Smooth muscle cell (in vitro differentiated cells): ENCODE measurements at regions not wholly inside any gene's neighbourhood (a gene's known extent, or its start where the extent isn't known, plus 50 kb on each side); places are given as distances from the start of the nearest gene placed in this dataset.

Experiments used
- DNase-seq: peaks from one replicate; lab custom pipeline; 2025; ENCODE audit not compliant: unreplicated experiment; lab: John Stamatoyannopoulos, UW
- H2AFZ ChIP-seq: fragments of 200-600 bp; sonication (generic); 2 replicates; pipeline ENCODE4 v1.6.0; 2016; ENCODE audit warnings: antibody characterized with exemption, low read depth, mild to moderate bottlenecking
- H3F3A ChIP-seq: fragments of 200-600 bp; sonication (generic); 2 replicates; pipeline ENCODE4 v1.6.0; 2017; ENCODE audit warnings: antibody characterized with exemption, low read depth
- H3K27ac ChIP-seq: fragments of 200-600 bp; sonication (generic); 2 replicates; pipeline ENCODE4 v1.5.1; 2016; ENCODE audit warnings: low read depth, mild to moderate bottlenecking
- H3K27me3 ChIP-seq: fragments of 200-600 bp; sonication (generic); 2 replicates; pipeline ENCODE4 v1.6.1; 2016; ENCODE audit warnings: low read depth, mild to moderate bottlenecking
- H3K36me3 ChIP-seq: fragments of 200-600 bp; sonication (generic); 2 replicates; pipeline ENCODE4 v1.5.1; 2016; ENCODE audit warnings: low read depth
- H3K4me1 ChIP-seq: fragments of 200-600 bp; sonication (generic); 2 replicates; pipeline ENCODE4 v1.5.1; 2016; ENCODE audit warnings: low read depth
- H3K4me2 ChIP-seq: fragments of 200-600 bp; sonication (generic); 2 replicates; pipeline ENCODE4 v1.6.0; 2016; ENCODE audit warnings: mild to moderate bottlenecking
- H3K4me3 ChIP-seq: fragments of 200-600 bp; sonication (generic); 2 replicates; pipeline ENCODE4 v1.5.1; 2016; ENCODE audit warnings: mild to moderate bottlenecking
- H3K79me2 ChIP-seq: fragments of 200-600 bp; sonication (generic); 2 replicates; pipeline ENCODE4 v1.6.0; 2016; ENCODE audit warnings: low read depth, mild to moderate bottlenecking
- H3K9ac ChIP-seq: fragments of 200-600 bp; sonication (generic); 2 replicates; pipeline ENCODE4 v1.6.0; 2016; ENCODE audit warnings: low read depth
- H3K9me3 ChIP-seq: fragments of 200-600 bp; sonication (generic); replicated peaks from 2 replicates; pipeline ENCODE4 v1.5.1; 2016; ENCODE audit warnings: low read depth
- H4K20me1 ChIP-seq: fragments of 200-600 bp; sonication (generic); 2 replicates; pipeline ENCODE4 v1.6.0; 2016; ENCODE audit warnings: low read depth
- WGBS: methylation state at CpG from one replicate; pipeline ENCODE4 v1.1.7; 2016; ENCODE audit warnings: low lambda C conversion rate; 5-methylcytosine and 5-hydroxymethylcytosine counted together
- TF ChIP-seq, protein P1 (sequence below): fragments of 200-600 bp; sonication (generic); IDR thresholded peaks from 2 replicates; pipeline ENCODE4 v1.5.1; 2017; ENCODE audit warnings: borderline replicate concordance, mild to moderate bottlenecking, antibody characterized with exemption; ENCODE audit not compliant: insufficient read depth, poor library complexity, severe bottlenecking

GRCh38 chr12:47328831-47329545 lies 249.2 kb upstream of the AMIGO2 start:
- Histone ChIP-seq H4K20me1 (no peaks in the 10 kb centered on the region), H3K4me1 (no peaks in the 10 kb centered on the region), H3K4me2 (no peak overlapping the region), H3F3A (no peaks in the 10 kb centered on the region), H3K9me3 (no peaks in the 10 kb centered on the region), H3K9ac (no peak overlapping the region), H3K4me3 (no peak overlapping the region), H3K36me3 (no peaks in the 10 kb centered on the region), H3K27me3 (no peaks in the 10 kb centered on the region), H3K79me2 (no peaks in the 10 kb centered on the region), H3K27ac (no peak overlapping the region), H2AFZ (no peak overlapping the region)
- DNase-seq: no peak
- TF ChIP-seq, protein P1, sequence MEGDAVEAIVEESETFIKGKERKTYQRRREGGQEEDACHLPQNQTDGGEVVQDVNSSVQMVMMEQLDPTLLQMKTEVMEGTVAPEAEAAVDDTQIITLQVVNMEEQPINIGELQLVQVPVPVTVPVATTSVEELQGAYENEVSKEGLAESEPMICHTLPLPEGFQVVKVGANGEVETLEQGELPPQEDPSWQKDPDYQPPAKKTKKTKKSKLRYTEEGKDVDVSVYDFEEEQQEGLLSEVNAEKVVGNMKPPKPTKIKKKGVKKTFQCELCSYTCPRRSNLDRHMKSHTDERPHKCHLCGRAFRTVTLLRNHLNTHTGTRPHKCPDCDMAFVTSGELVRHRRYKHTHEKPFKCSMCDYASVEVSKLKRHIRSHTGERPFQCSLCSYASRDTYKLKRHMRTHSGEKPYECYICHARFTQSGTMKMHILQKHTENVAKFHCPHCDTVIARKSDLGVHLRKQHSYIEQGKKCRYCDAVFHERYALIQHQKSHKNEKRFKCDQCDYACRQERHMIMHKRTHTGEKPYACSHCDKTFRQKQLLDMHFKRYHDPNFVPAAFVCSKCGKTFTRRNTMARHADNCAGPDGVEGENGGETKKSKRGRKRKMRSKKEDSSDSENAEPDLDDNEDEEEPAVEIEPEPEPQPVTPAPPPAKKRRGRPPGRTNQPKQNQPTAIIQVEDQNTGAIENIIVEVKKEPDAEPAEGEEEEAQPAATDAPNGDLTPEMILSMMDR: no peak
- 86% methylated on average over 1 of the region's 1 CpG for WGBS

DNA sequence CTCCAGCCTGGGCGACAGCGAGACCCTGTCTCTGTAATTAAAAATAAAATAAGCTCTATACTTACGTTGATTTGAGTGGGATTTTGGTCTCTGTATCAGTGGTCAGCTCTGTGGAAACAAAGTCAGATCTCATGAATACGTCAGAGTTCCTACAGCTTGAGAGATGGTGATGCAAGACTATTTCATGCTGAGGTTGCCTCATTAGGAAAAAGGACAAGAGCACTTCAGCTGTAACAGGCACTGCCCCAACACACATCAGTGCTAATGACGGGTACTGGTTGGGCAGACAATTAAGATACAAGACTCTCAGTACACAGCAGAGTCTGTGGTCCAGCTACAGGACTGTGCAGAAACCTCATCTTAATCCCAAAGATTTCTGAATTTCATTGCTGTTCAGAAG lies 246.4 kb upstream of the AMIGO2 start:
- H3K9me3 ChIP-seq: no peaks in the 10 kb centered on the region
- no peaks in the 10 kb centered on the region for H3K4me1 ChIP-seq
- no peaks in the 10 kb centered on the region for H3K27me3 ChIP-seq
- DNase-seq: no peak
- H4K20me1 ChIP-seq: no peaks in the 10 kb centered on the region
- no peaks in the 10 kb centered on the region for H3K36me3 ChIP-seq
- H3K27ac ChIP-seq: no peak overlapping the region
- H3K9ac ChIP-seq: no peak overlapping the region
- no peak overlapping the region for H3K4me2 ChIP-seq
- TF ChIP-seq, protein P1: no peak
- WGBS: 69% methylated on average over 5 of the region's 5 CpGs
- H2AFZ ChIP-seq: no peak overlapping the region
- no peaks in the 10 kb centered on the region for H3K79me2 ChIP-seq
- no peaks in the 10 kb centered on the region for H3F3A ChIP-seq
- no peak overlapping the region for H3K4me3 ChIP-seq

GRCh38 chr12:47323802-47324201 lies 244.0 kb upstream of the AMIGO2 start:
- no peak overlapping the region for H3K4me3 ChIP-seq
- H3K9me3 ChIP-seq: no peaks in the 10 kb centered on the region
- H4K20me1 ChIP-seq: no peaks in the 10 kb centered on the region
- H3K4me1 ChIP-seq: no peaks in the 10 kb centered on the region
- H3K4me2 ChIP-seq: no peak overlapping the region
- no peaks in the 10 kb centered on the region for H3K79me2 ChIP-seq
- H2AFZ ChIP-seq: no peak overlapping the region
- no peaks in the 10 kb centered on the region for H3K27me3 ChIP-seq
- no peak for DNase-seq
- no peak overlapping the region for H3K9ac ChIP-seq
- TF ChIP-seq, protein P1: no peak
- WGBS: 91% methylated on average over 2 of the region's 2 CpGs
- H3K27ac ChIP-seq: no peak overlapping the region
- H3K36me3 ChIP-seq: no peaks in the 10 kb centered on the region
- no peaks in the 10 kb centered on the region for H3F3A ChIP-seq

GRCh38 chr12:47321436-47321835 lies 241.7 kb upstream of the AMIGO2 start:
- H3K4me3 ChIP-seq: no peak overlapping the region
- DNase-seq: no peak
- no peak overlapping the region for H2AFZ ChIP-seq
- no peaks in the 10 kb centered on the region for H3K36me3 ChIP-seq
- H3K9ac ChIP-seq: no peak overlapping the region
- no peaks in the 10 kb centered on the region for H3F3A ChIP-seq
- TF ChIP-seq, protein P1: no peak
- H3K4me2 ChIP-seq: no peak overlapping the region
- no peaks in the 10 kb centered on the region for H3K27me3 ChIP-seq
- H3K27ac ChIP-seq: no peak overlapping the region
- H3K79me2 ChIP-seq: no peaks in the 10 kb centered on the region
- 72% methylated on average over 2 of the region's 2 CpGs for WGBS
- no peaks in the 10 kb centered on the region for H3K9me3 ChIP-seq
- H4K20me1 ChIP-seq: no peaks in the 10 kb centered on the region
- no peaks in the 10 kb centered on the region for H3K4me1 ChIP-seq
